ENCODE measurements at regions not wholly inside any gene's neighbourhood (a gene's known extent, or its start where the extent isn't known, plus 50 kb on each side); places are given as distances from the start of the nearest gene placed in this dataset.

DNA sequence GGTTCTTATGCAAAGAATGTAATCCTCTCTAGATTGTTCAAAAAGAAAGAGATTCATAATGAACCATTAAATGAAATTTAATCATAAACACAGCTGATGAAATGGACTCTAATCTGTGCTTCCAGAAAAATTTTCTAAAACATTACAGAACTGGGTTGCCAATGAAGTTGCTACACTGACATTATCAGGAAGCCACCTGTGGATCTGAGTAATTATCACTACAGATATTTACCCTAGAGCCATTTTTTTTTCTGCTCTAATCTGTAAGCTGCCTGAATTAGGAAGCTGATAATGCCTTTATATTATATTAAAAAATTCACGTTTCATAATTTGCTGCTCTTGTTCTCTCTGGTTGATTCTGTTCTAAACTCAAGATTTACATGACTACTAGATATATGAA lies 380.1 kb downstream of the GRIA2 start:
- H3K4me3 Mint-ChIP-seq (ENCODE audit: unreplicated experiment): no peak overlapping the region
- H3K4me1 Mint-ChIP-seq (ENCODE audit: insufficient read depth, unreplicated experiment): no peaks in the 10 kb centered on the region
- no peak for DNase-seq (ENCODE audit: unreplicated experiment)
- no peak overlapping the region for H3K27ac Mint-ChIP-seq (ENCODE audit: low read depth, unreplicated experiment)
- POLR2A ChIA-PET: no interaction called here
- TF ChIP-seq, protein P1, sequence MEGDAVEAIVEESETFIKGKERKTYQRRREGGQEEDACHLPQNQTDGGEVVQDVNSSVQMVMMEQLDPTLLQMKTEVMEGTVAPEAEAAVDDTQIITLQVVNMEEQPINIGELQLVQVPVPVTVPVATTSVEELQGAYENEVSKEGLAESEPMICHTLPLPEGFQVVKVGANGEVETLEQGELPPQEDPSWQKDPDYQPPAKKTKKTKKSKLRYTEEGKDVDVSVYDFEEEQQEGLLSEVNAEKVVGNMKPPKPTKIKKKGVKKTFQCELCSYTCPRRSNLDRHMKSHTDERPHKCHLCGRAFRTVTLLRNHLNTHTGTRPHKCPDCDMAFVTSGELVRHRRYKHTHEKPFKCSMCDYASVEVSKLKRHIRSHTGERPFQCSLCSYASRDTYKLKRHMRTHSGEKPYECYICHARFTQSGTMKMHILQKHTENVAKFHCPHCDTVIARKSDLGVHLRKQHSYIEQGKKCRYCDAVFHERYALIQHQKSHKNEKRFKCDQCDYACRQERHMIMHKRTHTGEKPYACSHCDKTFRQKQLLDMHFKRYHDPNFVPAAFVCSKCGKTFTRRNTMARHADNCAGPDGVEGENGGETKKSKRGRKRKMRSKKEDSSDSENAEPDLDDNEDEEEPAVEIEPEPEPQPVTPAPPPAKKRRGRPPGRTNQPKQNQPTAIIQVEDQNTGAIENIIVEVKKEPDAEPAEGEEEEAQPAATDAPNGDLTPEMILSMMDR (IDR thresholded peaks at IDR 0.05; ENCODE audit: unreplicated experiment): no peak
- H3K9me3 Mint-ChIP-seq (ENCODE audit: unreplicated experiment): no peaks in the 10 kb centered on the region
- no peaks in the 10 kb centered on the region for H3K27me3 Mint-ChIP-seq (ENCODE audit: insufficient read depth, unreplicated experiment)
- H3K36me3 Mint-ChIP-seq (ENCODE audit: insufficient read depth, unreplicated experiment): no peaks in the 10 kb centered on the region
- intact Hi-C loops (cut with micrococcal nuclease): no loop called here
- no TSS peak for BruUV-seq (replicated peaks)
- CTCF ChIA-PET: no interaction called here

DNA sequence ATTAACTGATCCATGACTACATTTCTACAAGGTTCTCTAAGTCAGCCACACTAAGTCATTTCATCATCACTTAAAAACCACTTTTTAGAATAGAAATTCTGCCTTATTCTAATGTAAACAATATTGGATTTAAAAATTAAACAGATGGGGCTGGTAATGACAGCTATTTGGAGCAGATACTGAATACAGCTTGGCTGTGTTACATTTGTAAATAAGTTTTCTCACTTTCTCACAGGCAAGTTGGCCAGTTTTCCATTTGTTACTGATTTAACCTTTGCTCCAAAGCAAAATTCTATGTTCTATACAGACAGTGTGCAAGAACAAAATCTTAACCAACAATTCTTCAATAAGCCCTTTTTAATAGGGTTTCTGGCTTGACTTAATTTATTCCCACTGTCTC lies 370.7 kb downstream of the GRIA2 start:
- TF ChIP-seq, protein P1 (IDR thresholded peaks at IDR 0.05; ENCODE audit: unreplicated experiment): no peak
- no peaks in the 10 kb centered on the region for H3K27me3 Mint-ChIP-seq (ENCODE audit: insufficient read depth, unreplicated experiment)
- no peak overlapping the region for H3K27ac Mint-ChIP-seq (ENCODE audit: low read depth, unreplicated experiment)
- no TSS peak for BruUV-seq (replicated peaks)
- no peak for DNase-seq (ENCODE audit: unreplicated experiment)
- H3K9me3 Mint-ChIP-seq (ENCODE audit: unreplicated experiment): no peaks in the 10 kb centered on the region
- intact Hi-C loops (cut with micrococcal nuclease): no loop called here
- H3K4me3 Mint-ChIP-seq (ENCODE audit: unreplicated experiment): no peak overlapping the region
- ChIA-PET CTCF (no interaction called here), POLR2A (no interaction called here)
- no peaks in the 10 kb centered on the region for H3K4me1 Mint-ChIP-seq (ENCODE audit: insufficient read depth, unreplicated experiment)
- peaks cover 6% of the 10 kb centered on the region for H3K36me3 Mint-ChIP-seq (ENCODE audit: insufficient read depth, unreplicated experiment)

DNA sequence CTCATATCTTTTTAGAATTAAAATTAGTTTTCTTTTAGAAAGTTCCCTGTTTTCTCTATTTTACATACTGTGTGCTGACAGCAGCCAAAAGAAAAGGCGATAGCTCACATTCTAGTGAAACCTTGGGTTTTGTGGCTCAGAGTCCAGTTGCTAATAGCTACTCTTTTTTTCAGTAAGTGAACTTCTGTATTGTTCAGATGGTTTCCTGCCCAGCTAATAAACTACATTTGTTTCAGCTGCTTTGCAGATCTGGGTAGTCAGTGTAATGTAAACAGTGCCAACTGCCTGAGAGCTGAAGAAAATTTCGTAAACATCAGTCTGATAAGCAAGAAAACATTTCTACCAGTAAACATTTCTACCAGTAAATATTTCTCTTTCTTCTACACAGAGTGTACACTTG lies 370.2 kb downstream of the GRIA2 start:
- H3K4me1 Mint-ChIP-seq (ENCODE audit: insufficient read depth, unreplicated experiment): no peaks in the 10 kb centered on the region
- intact Hi-C loops (cut with micrococcal nuclease): no loop called here
- DNase-seq (ENCODE audit: unreplicated experiment): no peak

DNA sequence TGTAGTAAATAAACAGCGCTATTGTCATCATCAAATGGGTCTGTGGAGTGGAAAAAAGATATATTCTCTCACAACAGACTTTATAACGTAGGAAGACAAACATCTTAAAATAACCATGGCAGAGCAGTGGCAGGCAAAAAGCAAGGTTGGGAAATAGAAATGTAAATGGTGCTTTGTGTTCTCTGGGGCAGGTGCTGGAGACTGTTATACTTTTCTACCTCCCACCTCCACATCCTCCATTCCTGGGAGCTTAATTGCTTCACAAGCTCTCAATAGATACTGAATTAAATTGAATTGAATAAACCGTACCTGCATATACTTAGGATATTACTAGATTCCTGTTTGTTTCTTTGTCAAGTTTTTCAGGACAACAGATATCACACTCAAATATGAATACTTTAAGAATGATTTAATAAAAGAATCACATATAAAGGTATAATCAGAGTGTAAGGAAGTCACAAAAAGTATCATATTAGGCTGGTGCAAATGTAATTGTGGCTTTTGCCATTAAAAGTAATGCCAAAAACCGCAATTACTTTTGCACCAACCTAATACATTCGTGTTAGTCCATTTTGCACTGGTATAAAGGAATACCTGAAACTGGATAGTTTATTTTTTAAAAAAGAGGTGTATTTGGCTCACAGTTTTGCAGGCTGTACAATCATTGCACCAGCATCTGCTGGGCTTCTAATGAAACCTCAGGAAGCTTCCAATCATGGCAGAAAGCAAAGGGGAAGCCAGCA lies 367.3 kb downstream of the GRIA2 start:
- H3K27ac Mint-ChIP-seq (ENCODE audit: low read depth, unreplicated experiment): no peak overlapping the region
- TF ChIP-seq, protein P1 (IDR thresholded peaks at IDR 0.05; ENCODE audit: unreplicated experiment): no peak
- POLR2A ChIA-PET: no interaction called here
- intact Hi-C loops (cut with micrococcal nuclease): no loop called here
- BruUV-seq (replicated peaks): no TSS peak
- peaks cover 6% of the 10 kb centered on the region for H3K36me3 Mint-ChIP-seq (ENCODE audit: insufficient read depth, unreplicated experiment)
- H3K27me3 Mint-ChIP-seq (ENCODE audit: insufficient read depth, unreplicated experiment): no peaks in the 10 kb centered on the region
- no peaks in the 10 kb centered on the region for H3K9me3 Mint-ChIP-seq (ENCODE audit: unreplicated experiment)
- CTCF ChIA-PET: interaction anchor here (0.9 kb wide), 1 partner anchor 11 kb away, joined by 3 read pairs; no protein-coding TSS in a partner anchor
- no peak for DNase-seq (ENCODE audit: unreplicated experiment)
- H3K4me1 Mint-ChIP-seq (ENCODE audit: insufficient read depth, unreplicated experiment): no peaks in the 10 kb centered on the region
- no peak overlapping the region for H3K4me3 Mint-ChIP-seq (ENCODE audit: unreplicated experiment)

More for the DNA sequence above, 370.2 kb downstream of the GRIA2 start:
- ChIA-PET POLR2A (no interaction called here), CTCF (no interaction called here)
- BruUV-seq (replicated peaks): no TSS peak
- no peak overlapping the region for H3K27ac Mint-ChIP-seq (ENCODE audit: low read depth, unreplicated experiment)
- H3K27me3 Mint-ChIP-seq (ENCODE audit: insufficient read depth, unreplicated experiment): no peaks in the 10 kb centered on the region
- TF ChIP-seq, protein P1 (IDR thresholded peaks at IDR 0.05; ENCODE audit: unreplicated experiment): no peak
- H3K9me3 Mint-ChIP-seq (ENCODE audit: unreplicated experiment): no peaks in the 10 kb centered on the region
- H3K4me3 Mint-ChIP-seq (ENCODE audit: unreplicated experiment): no peak overlapping the region
- H3K36me3 Mint-ChIP-seq (ENCODE audit: insufficient read depth, unreplicated experiment): peaks cover 6% of the 10 kb centered on the region

Data from MCF 10A (cell line).